ENCODE measurements at regions not wholly inside any gene's neighbourhood (a gene's known extent, or its start where the extent isn't known, plus 50 kb on each side); places are given as distances from the start of the nearest gene placed in this dataset. TPM values are rescaled to one million over a fixed set of nuclear protein-coding genes. Genes with fewer than 3 reads are reported as not detected.

DNA sequence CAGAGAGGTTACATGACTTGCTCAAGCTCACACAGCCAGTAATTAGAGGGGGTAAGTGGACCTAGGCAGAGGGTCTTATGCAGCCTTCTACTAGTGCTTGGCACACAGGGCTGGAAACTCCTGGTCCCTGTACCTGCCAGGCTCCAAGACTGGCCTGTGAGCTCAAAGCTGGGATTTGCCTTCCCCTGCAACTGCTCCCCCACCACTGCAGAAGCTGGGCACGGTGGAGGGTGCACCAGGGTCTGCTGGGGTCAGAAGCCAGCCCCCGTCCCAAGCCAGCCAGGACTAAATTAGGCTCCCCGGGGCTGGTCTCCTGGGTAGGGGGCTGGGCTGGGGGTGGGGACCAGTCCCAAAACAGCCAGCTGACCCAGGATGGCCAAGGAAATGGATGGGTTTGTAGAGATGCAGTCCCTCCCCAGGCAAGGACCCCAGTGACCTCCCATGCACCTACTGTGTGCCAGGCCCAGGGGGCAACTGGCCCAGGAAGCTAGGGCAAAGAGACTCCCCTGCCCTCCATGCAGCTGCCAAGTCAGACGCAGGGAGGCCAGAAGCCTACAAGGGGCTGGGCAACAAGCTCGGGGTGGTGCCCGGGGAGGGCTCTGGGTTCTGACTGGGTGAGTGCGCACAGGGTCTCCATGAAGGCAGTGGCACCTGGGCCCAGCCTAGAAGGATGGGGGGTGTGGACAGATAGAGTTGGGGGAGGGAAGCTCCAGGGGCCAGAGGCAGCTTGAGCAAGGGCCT lies 51.8 kb upstream of the LINGO1 start:
- H3K4me3 ChIP-seq (ENCODE audit: low read depth, low read length), result no peak overlapping the region
- TF ChIP-seq, protein P1, sequence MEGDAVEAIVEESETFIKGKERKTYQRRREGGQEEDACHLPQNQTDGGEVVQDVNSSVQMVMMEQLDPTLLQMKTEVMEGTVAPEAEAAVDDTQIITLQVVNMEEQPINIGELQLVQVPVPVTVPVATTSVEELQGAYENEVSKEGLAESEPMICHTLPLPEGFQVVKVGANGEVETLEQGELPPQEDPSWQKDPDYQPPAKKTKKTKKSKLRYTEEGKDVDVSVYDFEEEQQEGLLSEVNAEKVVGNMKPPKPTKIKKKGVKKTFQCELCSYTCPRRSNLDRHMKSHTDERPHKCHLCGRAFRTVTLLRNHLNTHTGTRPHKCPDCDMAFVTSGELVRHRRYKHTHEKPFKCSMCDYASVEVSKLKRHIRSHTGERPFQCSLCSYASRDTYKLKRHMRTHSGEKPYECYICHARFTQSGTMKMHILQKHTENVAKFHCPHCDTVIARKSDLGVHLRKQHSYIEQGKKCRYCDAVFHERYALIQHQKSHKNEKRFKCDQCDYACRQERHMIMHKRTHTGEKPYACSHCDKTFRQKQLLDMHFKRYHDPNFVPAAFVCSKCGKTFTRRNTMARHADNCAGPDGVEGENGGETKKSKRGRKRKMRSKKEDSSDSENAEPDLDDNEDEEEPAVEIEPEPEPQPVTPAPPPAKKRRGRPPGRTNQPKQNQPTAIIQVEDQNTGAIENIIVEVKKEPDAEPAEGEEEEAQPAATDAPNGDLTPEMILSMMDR (IDR thresholded peaks at IDR 0.05; ENCODE audit: insufficient read depth, low read depth, low read length), result no peak
- no peak for DNase-seq (ENCODE audit: low read depth)

DNA sequence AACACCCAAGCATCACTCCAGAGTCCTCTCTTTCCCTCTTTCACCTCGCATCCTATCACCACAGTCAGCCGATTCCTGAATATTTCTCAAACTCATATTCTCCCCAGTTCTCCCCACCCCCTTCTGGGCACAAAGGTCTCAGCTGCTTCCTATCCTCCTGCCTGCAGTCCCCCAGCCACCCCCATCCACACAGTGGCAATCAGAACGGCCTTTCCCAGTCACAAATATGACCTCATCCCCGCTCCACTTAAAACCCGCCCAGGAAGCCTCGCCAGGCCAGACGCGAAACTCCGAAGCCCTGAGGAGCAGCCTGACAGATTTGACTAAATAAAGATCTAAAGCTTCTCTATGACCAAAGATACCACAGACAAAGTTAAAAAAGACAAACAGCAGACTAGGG lies 49.9 kb upstream of the LINGO1 start:
- no peak overlapping the region for H3K4me3 ChIP-seq (ENCODE audit: low read depth, low read length)
- TF ChIP-seq, protein P1 (IDR thresholded peaks at IDR 0.05; ENCODE audit: insufficient read depth, low read depth, low read length), result no peak
- no peak for DNase-seq (ENCODE audit: low read depth)

Small RNAs in the stretch of these regions (small RNA-seq; reads per million reads assigned to genes)
- gene RN7SL214P, result not detected

Measured in fibroblast of villous mesenchyme (primary cell).